ENCODE measurements at regions not wholly inside any gene's neighbourhood (a gene's known extent, or its start where the extent isn't known, plus 50 kb on each side); places are given as distances from the start of the nearest gene placed in this dataset.
"Not testable (repeated sequence)": the region's sequence is repeated elsewhere in the genome, so short reads cannot be mapped to it uniquely, and the experiment has no call there.

- TF ChIP-seq CTCF (IDR thresholded peaks at IDR 0.05; ENCODE audit: insufficient read depth, low read depth, low read length); EZH2 (IDR thresholded peaks at IDR 0.05; ENCODE audit: insufficient read depth, low read length): not testable (repeated sequence)
Measured at GRCh38 chr21:8214539-8214938, 2306.8 kb upstream of the TPTE start.
